ENCODE measurements at regions not wholly inside any gene's neighbourhood (a gene's known extent, or its start where the extent isn't known, plus 50 kb on each side); places are given as distances from the start of the nearest gene placed in this dataset.
"Not testable (repeated sequence)": the region's sequence is repeated elsewhere in the genome, so short reads cannot be mapped to it uniquely, and the experiment has no call there.

DNA sequence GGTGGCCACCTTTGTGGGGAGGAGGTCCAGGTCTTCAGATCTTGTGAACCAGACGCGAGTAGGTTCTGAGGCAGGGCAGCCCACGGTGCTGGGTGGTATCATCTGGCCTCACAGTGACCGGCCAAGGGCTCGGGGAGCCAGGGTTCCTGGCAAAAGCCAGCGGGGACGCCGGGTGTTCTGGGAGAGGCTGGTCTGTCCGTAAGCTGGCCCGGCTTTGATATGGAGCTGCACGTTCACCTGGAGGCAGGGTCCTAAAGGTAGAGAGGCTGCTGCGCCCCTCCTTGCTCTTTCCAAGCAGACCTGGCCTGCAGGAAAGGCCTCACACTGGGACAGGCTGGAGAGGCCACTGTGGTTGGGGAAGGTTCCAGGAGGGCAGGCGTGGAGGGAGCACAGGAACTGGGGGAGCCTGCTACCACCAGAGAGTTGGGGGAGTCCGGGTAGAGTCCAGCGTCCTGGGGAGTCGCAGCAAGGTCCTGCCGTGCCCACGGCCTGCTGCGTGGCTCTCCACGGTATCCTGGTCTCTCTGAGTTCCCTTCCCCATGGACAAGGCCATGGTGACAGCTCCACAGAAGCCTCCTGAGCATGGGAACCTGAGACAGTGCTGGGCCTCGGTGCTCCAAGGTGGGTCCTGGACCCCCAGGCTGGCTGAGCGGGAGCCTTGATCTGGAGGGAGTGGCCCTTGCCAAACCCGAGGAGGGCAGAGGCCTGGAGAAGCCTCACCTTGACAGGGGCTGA lies 452.4 kb upstream of the B3GAT1 start:
- no peak for ATAC-seq

DNA sequence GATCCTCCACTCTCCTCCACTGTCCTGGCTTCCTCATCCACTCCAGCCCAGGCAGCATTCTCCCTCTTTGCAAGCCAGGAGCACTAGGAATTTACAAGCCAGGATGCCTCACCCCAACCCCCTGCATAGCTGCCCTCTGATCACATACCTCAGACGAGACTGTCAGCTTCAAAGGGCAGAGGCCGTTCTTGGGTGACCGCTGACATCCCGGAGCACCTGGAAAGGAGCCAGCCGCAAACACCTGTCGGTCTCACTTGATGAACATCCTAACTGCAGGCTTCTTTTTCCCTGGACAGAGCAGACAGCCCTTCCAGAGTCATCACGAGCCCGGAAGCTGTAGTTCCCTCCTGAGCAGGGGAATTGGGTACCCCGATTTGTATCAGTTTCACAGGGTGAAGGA lies 451.3 kb upstream of the B3GAT1 start:
- ATAC-seq, result no peak

DNA sequence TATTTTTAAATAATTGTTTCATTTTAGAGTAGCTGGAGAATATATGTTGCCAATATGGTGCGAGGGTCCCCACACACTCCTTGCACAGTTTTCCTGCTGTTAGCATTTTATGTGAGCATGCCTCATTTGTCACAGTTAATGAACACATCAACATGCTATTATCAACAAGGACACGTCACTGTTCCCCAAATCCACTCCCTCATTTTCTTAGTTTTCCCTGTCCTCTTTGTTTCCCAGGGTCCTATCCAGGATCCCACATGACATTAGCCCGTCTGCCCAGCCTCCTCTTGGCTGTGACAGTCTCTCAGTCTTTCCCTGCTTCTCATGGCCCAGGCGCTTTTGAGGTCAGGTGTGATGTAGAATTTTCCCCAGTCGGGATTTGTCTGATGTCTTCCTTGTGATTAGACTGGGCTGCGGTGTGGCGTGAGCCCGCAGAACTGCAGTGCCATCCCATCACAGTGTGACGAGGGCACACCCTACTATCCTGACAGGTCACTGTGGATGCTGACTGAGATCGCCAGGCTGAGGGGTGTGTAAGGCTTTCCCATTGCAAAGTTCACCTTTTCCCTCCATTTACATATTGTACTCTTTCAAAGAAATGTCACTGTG lies 450.6 kb upstream of the B3GAT1 start:
- no peak for ATAC-seq

DNA sequence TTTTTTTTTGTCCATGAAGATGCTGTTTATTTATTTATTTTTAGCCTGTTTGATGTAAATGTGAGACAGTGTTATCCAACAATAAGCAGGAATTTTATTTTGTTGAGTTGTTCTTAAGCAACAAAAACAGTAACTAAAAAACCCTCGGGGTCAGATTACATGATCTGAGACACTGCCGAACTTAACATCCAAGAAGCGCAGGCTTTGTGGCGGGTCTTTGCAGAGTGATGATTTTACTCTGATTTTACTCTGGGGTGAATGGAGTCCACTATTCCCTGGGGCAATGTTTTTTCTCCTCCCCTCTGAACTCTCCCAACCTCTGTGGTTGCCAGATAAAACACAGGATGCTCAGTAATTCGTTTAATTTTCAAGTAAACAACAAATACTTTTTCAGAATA lies 450.1 kb upstream of the B3GAT1 start:
- ATAC-seq, result no peak

DNA sequence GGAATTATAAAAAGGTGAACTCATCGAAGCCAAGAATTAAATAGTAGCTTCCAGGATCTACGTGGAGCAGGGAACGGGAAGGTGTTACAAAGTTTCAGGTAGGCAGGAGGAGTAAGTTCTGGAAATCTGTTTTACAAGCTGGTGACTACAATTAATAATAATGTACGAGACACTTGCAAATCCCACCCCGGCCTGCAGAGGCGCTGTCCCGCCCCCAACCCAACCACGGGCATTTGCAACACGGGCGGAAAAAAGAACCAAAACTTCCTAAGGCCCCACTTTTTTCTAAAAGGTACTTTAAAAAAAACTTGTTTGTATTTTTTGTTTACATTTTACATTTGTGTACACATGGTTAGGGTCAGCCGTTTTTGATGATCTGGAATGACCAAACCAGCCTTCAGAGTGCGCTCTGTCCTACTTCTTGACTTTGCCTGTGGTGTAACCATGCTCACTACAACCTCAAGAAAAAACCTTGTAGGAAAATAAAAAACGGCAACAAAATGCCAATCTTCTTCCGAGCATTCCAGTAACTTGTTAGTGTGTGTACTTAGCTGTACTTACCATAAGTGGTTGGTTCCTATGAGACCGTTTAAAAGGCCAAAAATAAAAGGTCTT lies 449.6 kb upstream of the B3GAT1 start:
- ATAC-seq, result no peak

- no peak for ATAC-seq
Measured at GRCh38 chr11:134858783-134859480, 446.9 kb upstream of the B3GAT1 start.

DNA sequence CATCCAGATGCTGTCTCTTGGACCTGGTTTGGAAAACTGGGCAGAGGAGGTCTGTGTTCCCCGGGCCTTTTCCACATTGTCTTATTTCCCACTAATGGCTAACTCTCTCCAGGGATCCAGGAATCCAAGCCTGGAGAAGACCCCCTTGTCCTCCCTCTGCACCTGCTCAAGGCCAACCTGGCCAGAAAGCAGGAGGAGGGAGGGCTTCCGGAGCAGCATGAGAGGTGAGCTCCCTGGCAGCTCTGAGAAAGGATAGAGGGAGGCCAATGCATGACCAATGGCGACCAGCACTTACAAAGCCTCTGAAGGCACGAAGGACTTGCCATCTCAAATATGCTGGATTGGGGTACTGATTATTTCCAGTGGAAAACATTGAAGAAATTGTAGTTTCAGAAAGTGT lies 445.0 kb upstream of the B3GAT1 start:
- no peak for ATAC-seq

DNA sequence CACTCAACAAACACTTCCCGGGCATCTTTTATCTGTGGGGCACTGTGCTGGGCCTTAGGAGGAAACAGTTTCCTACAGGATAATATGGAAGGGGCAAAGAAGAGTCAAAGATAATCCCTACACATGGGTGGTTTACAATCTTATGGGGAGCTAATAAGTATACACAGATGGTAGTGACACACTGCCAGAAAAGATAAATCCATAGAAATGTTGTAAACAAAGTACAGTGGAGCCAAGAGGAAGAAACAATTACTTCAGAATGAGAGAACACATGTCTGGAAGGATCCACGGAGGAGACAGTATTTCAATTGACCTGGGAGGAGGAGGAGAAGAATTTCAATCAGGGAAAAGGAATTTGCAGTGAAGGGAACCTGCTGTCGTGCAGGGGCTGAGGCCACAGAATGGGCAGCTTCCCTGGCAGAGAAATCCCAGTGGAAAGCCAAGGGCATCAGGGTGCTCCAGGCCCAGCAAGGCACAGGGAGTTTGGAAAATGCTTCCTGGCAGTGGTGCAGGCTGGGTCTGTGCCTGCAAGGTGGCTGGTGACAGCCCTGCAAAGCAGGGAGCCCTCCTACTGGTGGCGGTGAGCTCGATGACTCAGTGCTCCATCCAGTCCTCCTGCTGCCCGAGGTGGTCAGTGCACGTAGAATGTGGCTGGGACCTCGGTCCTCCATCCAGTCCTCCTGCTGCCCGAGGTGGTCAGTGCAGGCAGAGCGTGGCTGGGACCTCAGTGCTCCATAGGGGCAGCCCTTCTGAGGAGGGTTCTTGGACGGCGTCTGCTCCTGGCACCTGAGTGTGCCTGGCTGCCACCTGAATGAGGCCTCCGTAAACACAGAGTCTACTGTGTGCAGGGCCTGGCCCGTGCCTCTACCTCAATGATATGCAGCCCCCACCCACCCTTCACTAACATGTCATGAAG lies 444.3 kb upstream of the B3GAT1 start:
- no peak for ATAC-seq

- ATAC-seq, result no peak
Measured at GRCh38 chr11:134853992-134854991, 442.2 kb upstream of the B3GAT1 start.

DNA sequence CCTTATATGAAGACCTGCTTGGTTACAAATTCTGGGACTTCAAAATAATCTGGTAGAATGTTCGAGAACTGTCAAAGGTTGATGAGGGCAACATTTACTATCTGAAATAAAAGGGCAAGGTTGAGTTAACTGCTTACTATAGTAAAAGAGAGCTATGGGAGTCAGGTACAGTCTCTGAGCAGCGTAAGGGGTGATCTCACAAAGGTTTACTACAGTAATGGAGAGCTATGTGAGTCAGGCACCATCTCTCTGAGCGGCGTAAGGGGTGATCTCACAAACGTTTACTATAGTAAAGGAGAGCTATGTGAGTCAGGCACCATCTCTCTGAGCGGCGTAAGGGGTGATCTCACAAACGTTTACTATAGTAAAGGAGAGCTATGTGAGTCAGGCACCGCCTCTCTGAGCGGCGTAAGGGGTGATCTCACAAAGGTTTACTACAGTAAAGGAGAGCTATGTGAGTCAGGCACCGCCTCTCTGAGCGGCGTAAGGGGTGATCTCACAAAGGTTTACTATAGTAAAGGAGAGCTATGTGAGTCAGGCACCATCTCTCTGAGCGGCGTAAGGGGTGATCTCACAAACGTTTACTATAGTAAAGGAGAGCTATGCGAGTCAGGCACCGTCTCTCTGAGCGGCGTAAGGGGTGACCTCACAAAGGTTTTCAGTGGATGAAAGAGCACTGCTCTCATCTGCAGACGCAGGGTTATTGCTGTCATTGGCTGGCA lies 439.6 kb upstream of the B3GAT1 start:
- not testable (repeated sequence) for ATAC-seq

GRCh38 chr11:134850566-134850965 lies 438.5 kb upstream of the B3GAT1 start:
- no peak for ATAC-seq

- no peak for ATAC-seq
Measured at GRCh38 chr11:134849833-134850232, 437.8 kb upstream of the B3GAT1 start.

GRCh38 chr11:134847083-134847715 lies 435.2 kb upstream of the B3GAT1 start:
- ATAC-seq, result no peak

DNA sequence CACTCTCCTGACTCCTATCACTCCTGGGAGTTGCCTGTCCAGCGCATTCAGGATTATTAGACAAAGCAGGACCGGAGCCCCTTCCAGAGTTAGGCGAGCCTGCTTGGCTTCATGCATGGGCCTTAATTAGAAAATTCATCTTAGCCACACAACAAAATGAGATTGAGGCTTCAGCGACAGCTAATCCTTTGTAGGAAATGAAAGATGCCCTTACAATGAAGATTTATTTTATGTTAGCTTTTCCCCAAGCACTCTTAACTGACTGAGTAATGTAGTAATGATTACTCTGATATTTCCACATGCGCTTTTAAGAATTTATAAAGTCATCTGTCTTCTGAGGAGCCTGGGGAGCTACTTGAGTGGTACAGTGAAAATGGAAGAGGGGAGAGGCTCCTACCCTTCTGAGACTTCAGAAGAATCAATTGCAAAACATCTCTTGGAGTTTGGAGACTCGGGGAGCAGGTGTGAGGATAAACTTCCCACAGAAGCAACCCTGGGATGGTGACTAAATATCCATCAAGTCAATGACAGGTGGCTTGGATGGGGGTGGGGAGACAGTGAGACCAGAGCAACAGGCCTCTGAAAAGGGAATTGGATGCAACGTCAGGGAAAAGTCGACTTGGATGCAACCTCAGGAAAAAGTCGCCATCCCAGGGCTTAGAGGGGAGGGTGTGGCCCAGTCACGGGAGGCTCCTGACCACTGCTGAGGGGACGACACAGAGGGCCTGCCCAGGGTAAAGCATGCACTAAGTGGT lies 434.5 kb upstream of the B3GAT1 start:
- ATAC-seq, result no peak

GRCh38 chr11:134845474-134846327 lies 433.7 kb upstream of the B3GAT1 start:
- no peak for ATAC-seq

- ATAC-seq, result no peak
Measured at GRCh38 chr11:134844838-134845237, 432.8 kb upstream of the B3GAT1 start.

DNA sequence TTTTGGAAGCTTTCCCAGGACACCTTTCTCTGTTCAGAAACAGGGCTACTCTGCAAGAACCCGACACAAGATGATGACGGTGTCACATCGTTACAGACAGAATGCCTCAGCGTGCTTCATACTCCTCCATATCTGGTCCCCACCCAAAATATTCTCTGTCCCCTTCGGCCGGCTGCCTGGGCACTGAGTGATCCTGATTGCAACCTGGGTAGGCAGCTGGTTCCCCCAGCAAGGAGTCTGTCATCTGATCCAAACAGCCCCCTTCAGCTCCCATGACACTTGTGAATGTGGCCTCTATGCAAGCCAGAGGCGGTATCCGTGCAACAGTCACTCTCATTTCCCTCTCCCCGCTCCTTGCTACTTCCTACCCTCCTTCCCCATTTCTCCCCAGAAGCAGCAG lies 431.7 kb upstream of the B3GAT1 start:
- ATAC-seq, result no peak

- ATAC-seq, result no peak
Measured at GRCh38 chr11:134843020-134843419, 431.0 kb upstream of the B3GAT1 start.

Measured in activated CD4-positive, CD25-positive, alpha-beta regulatory T cell treated with anti-CD3 and anti-CD28 coated beads, Interleukin-2, amount 50 U/mL, for 24 hours (primary cell).